ENCODE measurements at regions not wholly inside any gene's neighbourhood (a gene's known extent, or its start where the extent isn't known, plus 50 kb on each side); places are given as distances from the start of the nearest gene placed in this dataset.

GRCh38 chr2:185952100-185952499, 213.5 kb downstream of the FSIP2 start:
- DNase-seq (ENCODE audit: low read depth) = no peak
- no peak for TF ChIP-seq CTCF (IDR thresholded peaks at IDR 0.05; ENCODE audit: low read depth, low read length, missing control alignments)
- in situ Hi-C loops (cut with HindIII; ENCODE audit: low sequenced_read_pairs) = no loop called here
- no peak overlapping the region for H3K4me3 ChIP-seq (ENCODE audit: low read depth, low read length)

GRCh38 chr2:185954389-185954788, 215.8 kb downstream of the FSIP2 start:
- H3K4me3 ChIP-seq (ENCODE audit: low read depth, low read length) = no peak overlapping the region
- TF ChIP-seq CTCF (IDR thresholded peaks at IDR 0.05; ENCODE audit: low read depth, low read length, missing control alignments) = no peak
- no peak for DNase-seq (ENCODE audit: low read depth)
- in situ Hi-C loops (cut with HindIII; ENCODE audit: low sequenced_read_pairs) = no loop called here

- no peak for TF ChIP-seq CTCF (IDR thresholded peaks at IDR 0.05; ENCODE audit: low read depth, low read length, missing control alignments)
- DNase-seq (ENCODE audit: low read depth) = no peak
- in situ Hi-C loops (cut with HindIII; ENCODE audit: low sequenced_read_pairs) = no loop called here
- H3K4me3 ChIP-seq (ENCODE audit: low read depth, low read length) = no peak overlapping the region
These were observed 216.4 kb downstream of the FSIP2 start for GRCh38 chr2:185955050-185955449.

GRCh38 chr2:185967335-185967734, 228.7 kb downstream of the FSIP2 start:
- DNase-seq (ENCODE audit: low read depth) = no peak
- no peak overlapping the region for H3K4me3 ChIP-seq (ENCODE audit: low read depth, low read length)
- TF ChIP-seq CTCF (IDR thresholded peaks at IDR 0.05; ENCODE audit: low read depth, low read length, missing control alignments) = no peak
- in situ Hi-C loops (cut with HindIII; ENCODE audit: low sequenced_read_pairs) = no loop called here

GRCh38 chr2:185970148-185970852, 231.7 kb downstream of the FSIP2 start:
- no peak for TF ChIP-seq CTCF (IDR thresholded peaks at IDR 0.05; ENCODE audit: low read depth, low read length, missing control alignments)
- no peak overlapping the region for H3K4me3 ChIP-seq (ENCODE audit: low read depth, low read length)
- in situ Hi-C loops (cut with HindIII; ENCODE audit: low sequenced_read_pairs) = no loop called here
- DNase-seq (ENCODE audit: low read depth) = no peak

- no peak for DNase-seq (ENCODE audit: low read depth)
- H3K4me3 ChIP-seq (ENCODE audit: low read depth, low read length) = no peak overlapping the region
- TF ChIP-seq CTCF (IDR thresholded peaks at IDR 0.05; ENCODE audit: low read depth, low read length, missing control alignments) = no peak
- in situ Hi-C loops (cut with HindIII; ENCODE audit: low sequenced_read_pairs) = no loop called here
These were observed 240.2 kb downstream of the FSIP2 start for GRCh38 chr2:185978634-185979407.
